Activated T-cell treated with anti-CD3 and anti-CD28 coated beads, Interleukin-2, amount 50 U/mL, for 48 hours (primary cell): ENCODE measurements at regions not wholly inside any gene's neighbourhood (a gene's known extent, or its start where the extent isn't known, plus 50 kb on each side); places are given as distances from the start of the nearest gene placed in this dataset.

Experiments used
- DNase-seq, 2 experiments: peaks; one replicate each; pipeline ENCODE4 v3.0.0-alpha.2; 2020

DNA sequence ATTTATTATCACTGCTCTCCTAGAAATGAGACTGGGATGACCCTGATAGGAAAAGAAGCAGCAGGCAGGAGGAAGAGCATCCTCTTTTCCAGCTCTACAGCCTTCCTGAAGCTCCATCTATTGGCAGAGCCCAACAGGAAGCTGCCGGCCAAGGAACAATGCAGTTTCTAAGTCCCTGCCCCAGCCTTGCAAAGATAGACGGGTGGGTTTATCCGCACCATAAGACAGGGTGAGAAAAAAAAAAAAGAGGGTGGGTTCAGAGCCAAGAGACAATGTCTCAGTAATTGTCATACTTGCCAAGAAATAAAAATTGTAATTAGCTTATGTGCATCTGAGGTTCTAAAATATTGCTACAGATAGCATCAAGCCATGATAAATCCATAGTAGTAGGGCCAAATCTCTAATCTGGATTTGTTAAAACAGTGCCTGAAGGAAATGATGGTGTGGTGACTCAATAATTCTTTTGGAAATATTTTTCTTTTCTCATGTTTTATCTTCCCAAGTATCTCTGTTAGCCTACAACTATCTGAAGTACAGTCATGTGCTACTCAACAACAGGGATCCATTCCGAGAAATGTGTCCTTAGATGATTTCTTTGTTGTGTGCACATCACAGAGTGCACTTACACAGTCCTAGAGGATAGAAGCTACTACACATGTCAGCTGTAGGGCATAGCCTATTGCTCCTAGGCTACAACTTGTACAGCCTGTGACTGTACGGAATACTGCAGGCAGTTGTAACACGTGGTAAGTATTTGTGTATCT, 242.9 kb upstream of the CXCL12 start:
- no peak for DNase-seq

DNA sequence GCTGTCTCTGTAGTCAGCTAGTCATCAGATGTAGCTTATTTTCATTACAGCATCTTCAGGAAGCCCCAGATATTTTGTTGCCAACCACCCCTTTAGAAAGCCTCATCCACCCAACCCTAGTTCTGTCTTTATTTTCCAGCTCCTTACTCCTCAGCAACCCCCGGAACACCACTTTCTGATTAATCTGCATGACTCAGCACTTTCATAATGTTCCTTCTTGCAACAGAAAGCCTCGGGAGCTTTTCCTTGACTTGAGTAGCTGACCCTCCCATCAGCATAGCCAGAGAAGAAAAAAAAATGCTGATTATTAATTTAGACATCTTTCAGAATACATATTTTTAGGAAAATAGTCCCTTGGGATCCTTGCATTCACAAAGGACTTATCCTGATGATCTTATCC, 244.0 kb upstream of the CXCL12 start:
- DNase-seq, result no peak

DNA sequence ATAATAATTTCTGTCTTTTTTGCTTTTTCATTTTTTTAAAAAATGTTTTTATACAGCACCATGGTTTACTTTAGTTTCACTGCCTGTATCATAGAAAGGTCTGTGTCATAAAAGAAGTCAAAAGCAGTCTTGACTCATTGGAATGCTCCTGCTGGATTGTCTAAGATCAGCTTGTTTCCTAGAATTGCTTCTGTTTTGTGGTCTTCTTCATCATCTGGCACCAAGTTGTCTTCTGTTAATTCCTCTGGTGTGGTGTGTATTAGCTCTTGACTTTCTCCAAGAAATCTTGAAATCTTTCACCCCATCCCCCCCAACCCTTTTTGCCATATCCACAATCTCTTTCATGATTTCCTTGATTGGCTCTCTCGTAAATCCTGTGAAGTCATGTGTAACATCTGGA, 250.3 kb upstream of the CXCL12 start:
- no peak for DNase-seq

DNA sequence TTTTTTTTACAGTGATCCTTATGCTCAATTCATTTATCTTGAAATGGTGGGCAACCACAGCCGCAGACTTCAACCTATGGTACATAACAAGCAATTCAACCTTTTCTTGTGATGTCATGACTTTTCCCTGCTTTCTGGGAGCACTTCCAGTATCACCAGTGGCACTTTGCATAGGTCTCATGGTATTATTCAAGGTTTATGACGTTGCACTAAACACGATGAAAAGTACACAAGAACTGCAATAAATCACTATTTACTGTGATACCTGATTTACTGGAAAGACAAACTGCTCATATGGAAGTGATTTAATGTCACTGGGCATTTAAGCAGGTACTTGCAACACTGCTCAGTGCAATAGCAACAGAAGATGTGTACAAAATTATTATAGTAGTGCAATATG, 251.7 kb upstream of the CXCL12 start:
- DNase-seq, result no peak

DNA sequence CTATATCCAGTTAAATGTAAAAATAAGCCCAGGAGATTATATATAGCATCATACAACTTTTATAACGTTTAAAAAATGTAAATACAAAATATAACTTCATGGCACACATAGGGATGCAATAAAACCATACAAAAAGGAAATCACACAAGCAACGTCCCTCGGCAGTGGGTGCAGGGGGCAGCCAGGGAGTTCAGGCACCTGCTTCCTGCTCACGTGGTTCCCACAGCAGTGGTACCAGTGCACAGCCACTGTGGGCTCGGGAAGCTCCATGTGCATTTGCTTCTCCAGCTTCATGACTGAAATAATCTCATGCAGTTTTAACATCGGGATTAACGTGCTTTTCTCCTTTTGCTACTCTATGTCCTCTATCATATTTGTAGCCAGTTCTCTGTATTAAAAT, 255.5 kb upstream of the CXCL12 start:
- no peak for DNase-seq

DNA sequence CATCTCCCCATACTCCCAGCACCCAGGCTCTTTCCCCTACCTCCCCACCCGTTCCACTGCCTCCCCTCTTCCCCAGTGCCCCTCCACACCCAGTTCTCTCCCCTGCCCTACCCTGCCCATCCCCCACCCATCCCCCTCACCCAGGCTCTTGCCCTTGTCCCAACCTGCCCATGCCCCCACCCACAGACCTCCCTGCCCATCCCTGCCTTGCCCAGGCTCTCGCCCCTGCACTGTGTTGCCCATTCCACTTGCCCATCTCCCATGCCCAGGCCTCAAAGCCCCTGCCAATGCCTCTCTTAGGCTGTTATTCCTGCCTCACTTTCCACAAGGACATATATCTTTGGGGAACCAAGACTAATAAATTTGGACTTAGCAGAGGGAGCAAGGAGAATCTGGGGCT, 262.6 kb upstream of the CXCL12 start:
- no peak for DNase-seq

DNA sequence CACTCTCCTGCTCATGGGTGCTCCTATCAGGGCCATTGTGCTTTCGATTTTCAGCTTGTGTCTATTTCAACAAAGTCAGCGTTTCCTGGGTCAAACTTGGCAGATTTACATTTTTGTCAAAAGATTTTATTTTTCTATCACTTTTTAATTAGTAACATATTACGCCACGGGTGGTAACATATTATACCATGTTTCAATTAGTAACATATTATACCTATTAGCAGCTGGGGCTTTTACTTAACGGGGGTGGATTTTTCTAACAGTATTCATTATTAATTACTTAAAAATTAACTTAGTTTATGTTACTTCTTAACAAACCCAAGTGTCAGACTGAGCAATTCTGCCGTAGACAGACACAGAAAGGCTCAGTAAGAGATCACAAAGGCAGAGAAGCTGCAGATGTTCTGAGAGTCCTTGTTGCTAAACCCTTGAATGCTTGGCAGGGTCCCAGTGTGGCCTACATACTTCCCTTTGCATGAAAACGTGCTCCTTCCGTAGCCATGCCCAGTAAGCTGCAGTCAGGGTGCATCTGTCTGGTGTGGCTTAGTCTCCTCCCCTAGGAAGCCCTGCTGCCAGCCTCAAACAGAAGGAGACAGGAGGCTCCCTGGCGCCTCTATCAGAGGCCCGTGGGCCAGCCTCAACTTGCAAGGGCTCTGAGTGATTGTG, 263.1 kb upstream of the CXCL12 start:
- no peak for DNase-seq

DNA sequence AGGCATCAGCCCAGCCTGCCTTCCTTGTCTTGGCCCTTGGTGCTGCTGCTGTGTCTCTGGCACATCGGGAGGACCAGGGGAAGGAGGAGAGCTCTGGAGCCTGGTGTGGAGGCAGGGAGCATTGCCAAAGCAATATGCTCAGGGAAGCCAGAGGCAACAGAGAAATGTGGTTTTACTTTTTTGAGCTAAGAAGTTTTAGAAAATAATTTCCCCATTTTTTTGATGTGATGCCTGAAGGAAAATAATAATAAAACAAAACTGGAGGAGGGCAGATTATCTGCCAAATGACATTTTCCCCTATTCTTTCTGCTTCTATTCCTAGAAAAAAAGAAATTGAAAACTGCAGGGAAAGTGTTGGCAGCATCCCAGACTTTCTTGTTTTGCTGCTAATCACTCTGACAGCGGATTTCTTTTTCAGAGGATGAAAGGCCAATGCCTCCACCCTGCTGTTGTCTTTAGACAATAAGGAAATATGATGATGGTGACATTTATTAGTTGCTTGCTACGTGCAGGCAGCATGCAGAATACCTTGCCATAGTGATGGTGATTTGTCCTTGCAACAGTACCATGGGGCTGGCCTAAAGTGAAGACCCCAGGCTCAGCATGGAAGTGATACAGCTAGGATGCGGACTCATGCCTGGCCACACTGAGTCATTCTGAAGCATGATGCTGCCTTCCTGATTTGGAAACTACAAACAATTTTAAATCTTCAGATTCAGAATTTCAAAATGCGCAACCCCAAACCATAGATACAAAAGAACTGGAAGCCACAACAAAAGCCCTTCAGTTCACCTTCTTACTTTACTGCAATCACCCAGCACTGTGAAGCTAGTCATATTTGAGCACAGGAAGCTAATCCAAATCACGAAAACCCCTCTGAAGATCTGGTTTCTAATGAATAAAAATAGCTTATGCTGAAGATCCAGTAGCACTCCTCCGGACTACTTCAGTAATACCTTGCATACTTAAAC, 260.2 kb upstream of the TMEM72 start:
- DNase-seq, result no peak

DNA sequence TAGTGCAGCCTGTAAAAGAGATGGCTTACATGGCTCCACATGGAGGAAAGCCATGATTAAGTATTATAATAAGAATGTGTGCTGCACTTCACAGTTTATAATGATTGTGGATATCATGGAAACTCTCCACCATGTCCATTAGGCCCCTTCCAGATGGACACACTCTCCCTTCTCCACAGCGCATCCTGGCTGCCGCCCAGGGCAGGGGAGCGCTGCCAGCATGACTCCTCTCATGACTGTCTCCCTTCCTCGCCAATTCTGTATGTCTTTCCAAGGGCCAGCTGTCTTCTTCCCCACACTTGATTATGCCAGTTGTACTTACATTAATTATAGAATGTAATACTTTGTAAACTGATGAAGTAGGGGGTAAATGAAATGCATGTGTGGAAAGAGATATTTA, 259.3 kb upstream of the TMEM72 start:
- no peak for DNase-seq

DNA sequence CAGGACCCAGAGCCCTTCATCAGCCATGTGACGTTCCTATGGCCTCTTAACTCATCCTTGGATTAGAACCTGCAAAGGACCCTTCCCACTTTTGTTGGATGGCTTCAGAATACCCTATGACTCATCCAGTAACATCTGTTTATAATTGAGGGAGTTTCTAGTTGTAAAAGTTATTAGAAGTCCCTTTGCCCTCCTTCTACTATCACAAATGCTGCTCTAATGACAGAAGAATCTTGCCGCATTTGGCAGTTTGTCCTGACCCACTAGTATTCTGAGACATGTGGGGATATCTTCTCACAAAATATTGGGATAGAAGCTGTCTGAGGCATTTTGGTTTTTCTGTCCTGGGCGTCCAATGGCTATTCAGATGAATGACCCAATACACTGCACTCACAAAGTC, 251.8 kb upstream of the TMEM72 start:
- DNase-seq, result no peak

DNA sequence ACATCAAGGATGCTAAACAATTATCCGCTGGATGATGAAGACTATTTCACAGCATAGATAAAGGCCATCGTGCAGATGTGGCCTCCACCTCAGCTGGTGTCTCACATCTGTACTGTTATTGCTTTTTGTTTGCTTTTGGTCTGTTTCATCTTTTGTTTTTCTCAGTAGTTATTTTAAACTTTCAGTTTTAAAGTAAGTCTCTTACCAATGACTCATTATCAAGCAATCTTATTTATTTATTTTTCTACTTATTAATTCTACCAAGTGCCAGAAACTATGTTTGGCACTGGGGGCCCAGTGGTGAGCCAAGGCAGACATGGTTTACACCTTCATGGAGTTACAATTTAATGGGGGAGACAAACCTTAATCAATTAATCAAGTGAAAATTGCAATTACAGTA, 250.9 kb upstream of the TMEM72 start:
- no peak for DNase-seq

DNA sequence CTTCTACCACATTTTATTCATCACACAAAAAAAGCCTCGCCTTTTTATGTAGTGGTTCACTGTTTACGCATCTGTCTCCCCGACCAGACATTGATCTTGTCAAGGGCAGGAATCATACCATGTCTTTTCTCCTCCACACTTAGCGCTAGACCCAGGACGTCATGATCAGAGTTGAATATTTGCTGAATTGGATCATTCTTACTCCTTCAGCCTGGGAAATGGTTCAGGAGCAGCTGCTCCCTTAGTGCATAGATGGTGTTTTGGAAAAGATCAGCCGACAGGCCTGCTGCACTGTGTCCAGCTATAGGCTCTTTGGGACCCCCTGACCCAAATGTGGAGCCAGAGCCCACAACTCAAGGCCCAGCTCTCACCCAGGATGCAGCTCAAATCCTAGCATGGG, 249.1 kb upstream of the TMEM72 start:
- no peak for DNase-seq

DNA sequence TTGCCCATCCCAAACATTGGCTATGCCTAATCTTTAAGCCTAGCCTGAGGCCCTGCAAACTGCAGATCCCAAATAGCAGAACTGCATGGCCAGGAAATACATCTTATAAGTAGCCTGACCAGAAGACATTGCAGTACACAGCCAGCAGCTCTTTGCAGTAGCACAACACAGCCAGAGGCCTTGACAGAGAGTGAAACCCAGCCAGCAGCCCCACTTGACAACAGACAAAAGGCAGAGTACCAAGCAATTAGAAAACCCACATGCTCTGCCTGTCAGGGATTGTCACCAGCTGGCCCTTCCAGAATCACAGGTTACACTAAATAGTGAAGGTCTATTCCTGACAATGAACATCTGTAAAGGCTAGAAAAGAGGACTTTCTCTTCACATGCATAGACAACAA, 242.8 kb upstream of the TMEM72 start:
- DNase-seq, result no peak

DNA sequence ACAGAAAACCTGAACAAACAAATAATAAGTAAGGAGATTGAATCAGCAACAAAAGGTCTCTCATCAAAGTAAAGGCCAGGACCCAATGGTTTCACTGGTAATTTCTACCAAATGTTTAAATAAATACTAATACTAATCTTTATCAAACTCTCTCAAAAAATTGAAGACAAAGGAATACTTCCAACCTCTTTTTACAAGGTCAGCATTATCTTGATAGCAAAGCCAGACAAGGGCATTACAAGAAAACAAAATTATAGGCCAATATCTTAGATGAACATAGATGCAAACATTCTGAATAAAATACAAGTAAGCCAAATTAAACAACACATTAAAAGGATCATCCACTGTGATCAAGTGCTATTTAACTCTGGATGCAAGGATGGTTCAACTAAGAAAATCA, 239.8 kb upstream of the TMEM72 start:
- DNase-seq, result no peak

DNA sequence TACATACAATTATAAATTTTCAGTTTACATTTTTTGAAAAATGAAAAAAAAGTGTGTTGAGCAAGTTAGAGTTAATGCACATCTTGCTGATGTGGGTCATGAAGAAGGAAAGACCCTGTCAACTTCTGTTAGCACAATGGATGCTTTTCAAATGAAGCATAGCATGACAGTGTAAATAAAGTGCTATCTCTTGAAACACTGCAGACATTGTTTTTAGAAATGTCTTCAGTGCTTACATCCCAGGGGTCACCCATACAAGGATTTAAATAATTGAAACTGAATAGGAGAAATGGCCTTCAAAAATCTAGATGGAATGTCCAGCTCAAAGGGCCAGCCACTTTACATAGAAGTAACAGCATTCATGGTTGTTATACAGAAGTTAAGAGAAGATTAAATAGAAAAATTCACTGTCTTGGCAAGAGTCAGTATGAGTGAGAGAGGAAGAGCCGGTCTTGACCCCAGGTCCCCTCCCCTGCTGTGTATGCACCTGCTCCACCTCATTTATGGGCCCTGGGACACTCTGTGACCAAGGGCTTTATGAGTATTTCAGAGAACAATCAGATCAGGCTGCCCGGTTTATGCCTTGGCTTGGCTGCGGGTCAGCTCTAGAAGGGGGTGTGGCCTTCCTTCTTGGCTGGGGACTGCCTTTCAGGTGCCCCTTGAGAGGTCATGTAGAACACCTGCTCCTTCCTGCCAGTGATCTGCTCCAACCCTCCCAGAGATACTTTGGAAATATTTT, 237.7 kb upstream of the TMEM72 start:
- DNase-seq, result no peak

DNA sequence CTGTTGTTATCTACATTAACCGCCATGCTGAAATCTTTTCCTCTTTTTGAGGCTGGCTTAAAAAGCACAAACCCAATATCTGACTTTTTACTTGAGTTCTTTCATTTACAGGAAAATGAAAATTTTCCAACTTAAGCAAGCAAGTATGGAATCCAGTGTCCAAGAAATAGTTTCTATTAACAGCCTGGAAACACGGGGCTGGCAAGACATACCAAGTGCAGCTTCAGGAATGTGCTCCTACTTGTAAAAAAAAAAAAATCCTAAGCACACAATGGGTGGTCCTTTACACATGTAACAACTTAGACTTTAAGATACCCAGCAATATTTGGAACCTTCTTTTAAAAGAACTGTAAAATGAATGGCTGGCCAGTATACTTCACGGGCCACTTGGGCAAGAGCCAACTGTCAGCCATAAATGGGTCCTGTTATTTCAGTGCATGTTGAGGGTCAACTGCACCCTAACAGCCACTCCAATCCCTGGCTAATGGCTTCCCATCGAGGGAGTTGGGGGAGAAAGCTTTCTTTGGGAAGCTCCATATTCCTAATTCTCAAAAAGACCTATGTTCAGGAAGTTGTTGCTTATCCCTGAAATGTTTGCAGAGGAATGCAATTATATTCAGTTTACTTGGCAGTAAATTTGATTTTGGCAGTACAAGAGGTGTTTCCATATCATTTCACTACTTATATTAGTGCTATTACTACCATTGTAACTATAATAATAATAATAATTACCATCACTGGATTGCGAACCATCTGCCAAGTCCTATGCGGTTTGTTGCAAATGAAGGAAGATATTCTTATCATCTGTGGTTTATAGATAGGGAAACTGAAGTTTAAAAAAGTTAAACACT, 236.4 kb upstream of the TMEM72 start:
- DNase-seq, result no peak

DNA sequence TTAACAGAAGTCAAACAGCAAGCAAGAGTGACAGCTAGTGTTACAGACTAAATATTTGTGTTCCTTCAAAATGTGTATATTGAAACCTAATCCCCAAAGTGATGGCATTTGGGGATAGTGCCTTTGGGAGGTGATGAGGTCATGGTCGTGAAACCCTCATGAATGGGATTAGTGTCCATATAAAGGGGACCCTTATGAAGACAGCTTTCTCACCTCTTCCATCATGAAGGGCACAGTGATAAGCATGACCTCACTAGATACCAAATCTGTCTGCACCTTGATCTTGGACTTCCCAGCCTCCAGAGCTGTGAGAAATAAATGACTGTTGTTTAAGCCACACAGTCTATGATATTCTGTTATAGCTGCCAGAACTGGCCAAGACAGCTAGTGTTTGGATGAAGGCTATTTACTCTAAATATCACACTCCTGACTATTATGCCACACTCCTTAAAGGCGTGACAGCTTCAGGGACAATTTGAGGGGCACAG, 235.7 kb upstream of the TMEM72 start:
- DNase-seq, result no peak

DNA sequence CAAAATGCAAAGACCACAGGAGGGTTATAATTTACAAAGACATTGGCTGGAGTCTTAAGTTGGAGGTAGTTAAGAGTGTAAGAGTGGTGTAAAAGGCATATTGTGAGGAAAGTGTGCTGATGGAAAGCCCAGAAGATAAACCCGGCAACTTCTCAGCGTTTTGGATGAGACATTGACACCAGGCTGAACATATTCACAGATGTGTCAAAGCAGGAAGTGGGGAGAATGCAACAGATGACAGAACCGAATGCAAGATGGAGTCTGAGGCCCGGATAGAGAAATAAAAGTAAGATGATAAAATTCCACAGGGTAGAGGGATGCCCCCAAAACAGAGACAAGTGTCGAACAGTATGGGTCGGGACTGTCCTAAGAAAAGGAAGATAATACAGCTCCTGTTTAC, 230.4 kb upstream of the TMEM72 start:
- no peak for DNase-seq

DNA sequence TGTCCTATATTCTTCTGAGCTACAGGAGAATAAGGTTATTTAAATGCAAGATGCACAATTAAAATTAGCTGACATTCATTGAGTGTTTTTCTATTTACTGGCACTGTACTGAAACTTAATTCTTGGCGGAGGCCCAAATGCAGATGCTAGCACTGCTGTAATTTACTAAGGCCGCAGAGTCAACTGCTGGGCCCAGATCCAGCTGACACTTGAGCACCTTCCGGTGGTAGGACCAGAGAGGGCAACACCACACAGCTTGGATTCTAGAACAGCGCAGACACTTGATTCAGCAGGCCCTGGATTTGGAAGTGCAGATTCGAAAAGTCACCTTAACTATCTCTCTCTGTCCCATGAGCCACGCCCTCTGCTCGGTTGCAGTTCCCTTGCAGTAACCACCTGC, 228.6 kb upstream of the TMEM72 start:
- no peak for DNase-seq

DNA sequence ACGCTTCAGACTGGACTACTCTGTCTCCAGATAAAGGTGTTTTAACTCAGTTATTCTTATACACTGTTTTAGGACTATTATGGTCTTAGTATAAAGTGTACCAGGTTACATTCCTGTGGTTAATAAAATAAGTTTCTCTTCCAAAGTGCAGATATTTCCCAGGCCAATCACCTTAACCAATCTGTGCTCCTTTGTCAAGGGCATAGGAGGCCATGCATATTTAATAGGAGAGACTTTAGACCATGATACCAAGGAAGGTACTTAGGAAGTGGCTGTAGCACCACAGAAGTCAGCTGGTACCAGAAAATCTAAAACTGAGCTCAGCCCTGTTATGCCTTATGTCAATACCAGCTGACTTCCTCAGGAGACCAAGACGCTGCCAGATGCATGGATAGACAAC, 226.5 kb upstream of the TMEM72 start:
- no peak for DNase-seq

DNA sequence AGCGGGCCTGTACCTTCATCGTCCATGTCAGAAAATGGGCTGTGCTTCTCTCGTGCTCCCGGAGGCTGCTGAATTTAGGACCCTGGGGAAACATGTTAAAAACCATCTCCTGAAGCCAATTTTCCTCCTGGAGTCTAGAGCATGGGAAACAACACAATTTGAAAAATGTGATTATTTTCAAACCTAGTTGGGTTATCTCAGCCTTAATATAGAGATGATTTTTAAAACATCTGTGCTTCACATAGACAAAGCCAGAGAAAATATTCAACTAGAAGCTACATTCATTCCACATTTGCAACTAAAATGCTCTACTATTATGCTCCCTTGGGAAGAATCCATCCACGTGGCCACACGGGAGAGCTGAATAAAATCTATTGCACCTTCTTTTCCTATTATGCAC, 225.9 kb upstream of the TMEM72 start:
- no peak for DNase-seq

DNA sequence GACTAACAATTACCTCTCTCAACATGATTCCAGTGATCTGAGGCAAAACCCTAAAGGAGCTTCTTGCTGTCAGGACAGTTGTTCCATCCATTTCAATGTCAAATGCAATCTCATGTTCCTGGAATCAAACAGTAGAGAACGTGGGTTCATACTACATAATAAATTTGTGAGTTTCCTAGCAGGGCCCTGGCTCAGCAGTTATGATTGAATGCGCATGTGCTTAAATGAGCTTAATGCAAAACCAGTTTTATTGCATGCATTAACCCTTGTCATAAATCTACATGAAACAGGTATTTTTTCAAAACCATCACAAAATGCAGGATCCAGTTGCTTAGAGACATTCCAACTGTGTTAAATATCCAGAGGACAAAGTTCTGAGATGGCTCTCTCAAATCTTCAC, 225.4 kb upstream of the TMEM72 start:
- DNase-seq, result no peak
